ENCODE measurements at regions not wholly inside any gene's neighbourhood (a gene's known extent, or its start where the extent isn't known, plus 50 kb on each side); places are given as distances from the start of the nearest gene placed in this dataset.

GRCh38 chr10:33035411-33035810 lies 77.4 kb upstream of the ITGB1 start:
- Histone ChIP-seq H3K4me1 (replicated peaks in 1 of 4; ENCODE audit: control insufficient read depth in 3 of 4, insufficient read depth in 4 of 4, low read length in 3 of 4) (peaks cover 0 to 3% (median 0%) of the 10 kb centered on the region in 4 experiments; a peak in 2 of 7 replicates), H3K27me3 (replicated peaks in 1 of 4; ENCODE audit: control insufficient read depth in 3 of 4, extremely low read depth in 1 of 4, insufficient read depth in 3 of 4, low read length in 3 of 4) (no peaks in the 10 kb centered on the region; a peak in 1 of 7 replicates), H3K18ac (ENCODE audit: extremely low read depth, low read length) (no peak overlapping the region), H3K79me1 (ENCODE audit: low read depth, low read length) (no peaks in the 10 kb centered on the region), H3K23me2 (ENCODE audit: low read depth, low read length) (no peaks in the 10 kb centered on the region), H4K91ac (replicated peaks; ENCODE audit: insufficient read length, low read length) (no peak overlapping the region), H3K9me3 (ENCODE audit: insufficient read depth in 2 of 2, low read depth in 1 of 2, low read length in 1 of 2) (no peaks in the 10 kb centered on the region), H2BK20ac (ENCODE audit: low read length) (no peak overlapping the region), H3K4ac (replicated peaks; ENCODE audit: insufficient read length, low read depth, low read length) (no peak overlapping the region), H2AFZ (ENCODE audit: low read length) (no peak overlapping the region), H3K27ac (ENCODE audit: low read depth, low read length) (no peak overlapping the region), H3K14ac (ENCODE audit: insufficient read length) (no peak overlapping the region), H4K5ac (ENCODE audit: insufficient read length, low read depth, low read length) (no peak overlapping the region), H3K4me3 (ENCODE audit: extremely low read depth in 1 of 4, insufficient read depth in 2 of 4, low read depth in 3 of 4, low read length in 4 of 4) (no peak overlapping the region), H4K20me1 (replicated peaks in 1 of 2; ENCODE audit: control insufficient read depth in 1 of 2, insufficient read depth in 2 of 2, low read length in 2 of 2) (no peaks in the 10 kb centered on the region), H3K9ac (replicated peaks in 1 of 4; ENCODE audit: extremely low read depth in 1 of 4, low read depth in 3 of 4, low read length in 3 of 4) (no peak overlapping the region), H3K56ac (replicated peaks; ENCODE audit: insufficient read length, low read depth, low read length) (no peak overlapping the region), H2AK5ac (ENCODE audit: low read depth, low read length) (no peak overlapping the region), H2BK12ac (ENCODE audit: low read depth, low read length) (no peak overlapping the region), H2BK15ac (ENCODE audit: low read length) (no peak overlapping the region), H3K23ac (ENCODE audit: insufficient read length) (no peak overlapping the region), H3K36me3 (ENCODE audit: control insufficient read depth in 2 of 4, insufficient read depth in 4 of 4, low read length in 3 of 4) (no peaks in the 10 kb centered on the region), H2BK120ac (replicated peaks; ENCODE audit: low read depth, low read length) (no peak overlapping the region), H2BK5ac (ENCODE audit: low read depth, low read length) (no peak overlapping the region), H3K4me2 (ENCODE audit: insufficient read depth in 1 of 2, low read depth in 2 of 2, low read length in 2 of 2) (no peak overlapping the region), H4K8ac (ENCODE audit: extremely low read depth, insufficient read depth, low read length) (no peak overlapping the region), H3K79me2 (ENCODE audit: control insufficient read depth in 1 of 2, insufficient read depth in 2 of 2, low read length in 2 of 2) (no peaks in the 10 kb centered on the region)
- FAIRE-seq (no peak), DNase-seq (ENCODE audit: low read depth in 1 of 2, low spot score in 2 of 2) (no peak)
- TF ChIP-seq SP2 (IDR thresholded peaks at IDR 0.05; ENCODE audit: low read length) (no peak), CBX5 (IDR thresholded peaks at IDR 0.05; ENCODE audit: low read depth, low read length) (no peak), HDAC6 (IDR thresholded peaks at IDR 0.05; ENCODE audit: low read depth, low read length) (no peak), GABPA (IDR thresholded peaks at IDR 0.05; ENCODE audit: borderline replicate concordance, insufficient read depth, low read length) (no peak), NRF1 (IDR thresholded peaks at IDR 0.05; ENCODE audit: low read depth, low read length) (no peak), SP4 (IDR thresholded peaks at IDR 0.05; ENCODE audit: low read length) (no peak), RNF2 (IDR thresholded peaks at IDR 0.05; ENCODE audit: borderline replicate concordance, low read depth, low read length, missing control alignments, poor library complexity, severe bottlenecking) (no peak), JUN (IDR thresholded peaks at IDR 0.05; ENCODE audit: low read depth, low read length) (no peak), CREB1 (IDR thresholded peaks at IDR 0.05) (no peak), CEBPB (IDR thresholded peaks at IDR 0.05; ENCODE audit: low read depth, low read length) (no peak), RFX5 (IDR thresholded peaks at IDR 0.05; ENCODE audit: borderline replicate concordance, low read depth, low read length) (no peak)
- ChIA-PET POLR2A (ENCODE audit: partially characterized antibody) (interaction anchor here (0.9 kb wide), 1 partner anchor 26 kb away, joined by 4 read pairs; no protein-coding TSS in a partner anchor), CTCF (ENCODE audit: partially characterized antibody) (interaction anchor here (0.5 kb wide), 1 partner anchor 787 kb away, joined by 3 read pairs; no protein-coding TSS in a partner anchor)
- 100% methylated on average over 3 of the region's 3 CpGs; no CpG with 5 or more reads in 1 of the 2 experiments for WGBS, 2 experiments (ENCODE audit: extremely low coverage in 1 of 2, insufficient coverage in 1 of 2, insufficient read length in 1 of 2, insufficient replicate concordance in 2 of 2, low coverage in 1 of 2, low lambda C conversion rate in 2 of 2, missing lambda C conversion rate in 1 of 2)

Data from H1 (cell line).